C4-2B (cell line): ENCODE measurements at regions not wholly inside any gene's neighbourhood (a gene's known extent, or its start where the extent isn't known, plus 50 kb on each side); places are given as distances from the start of the nearest gene placed in this dataset.

Experiments
- ZFX ChIP-seq: fragments of 450-650 bp; IDR thresholded peaks from 2 replicates; pipeline ENCODE4 v1.6.1; 2017
- TF ChIP-seq, protein P1 (sequence below): fragments of 450-650 bp; conservative IDR thresholded peaks from 2 replicates; pipeline ENCODE4 v1.5.1; 2017; ENCODE audit warnings: mild to moderate bottlenecking

GRCh38 chr20:4073852-4074741, 58.7 kb upstream of the RNF24 start:
- TF ChIP-seq, protein P1, sequence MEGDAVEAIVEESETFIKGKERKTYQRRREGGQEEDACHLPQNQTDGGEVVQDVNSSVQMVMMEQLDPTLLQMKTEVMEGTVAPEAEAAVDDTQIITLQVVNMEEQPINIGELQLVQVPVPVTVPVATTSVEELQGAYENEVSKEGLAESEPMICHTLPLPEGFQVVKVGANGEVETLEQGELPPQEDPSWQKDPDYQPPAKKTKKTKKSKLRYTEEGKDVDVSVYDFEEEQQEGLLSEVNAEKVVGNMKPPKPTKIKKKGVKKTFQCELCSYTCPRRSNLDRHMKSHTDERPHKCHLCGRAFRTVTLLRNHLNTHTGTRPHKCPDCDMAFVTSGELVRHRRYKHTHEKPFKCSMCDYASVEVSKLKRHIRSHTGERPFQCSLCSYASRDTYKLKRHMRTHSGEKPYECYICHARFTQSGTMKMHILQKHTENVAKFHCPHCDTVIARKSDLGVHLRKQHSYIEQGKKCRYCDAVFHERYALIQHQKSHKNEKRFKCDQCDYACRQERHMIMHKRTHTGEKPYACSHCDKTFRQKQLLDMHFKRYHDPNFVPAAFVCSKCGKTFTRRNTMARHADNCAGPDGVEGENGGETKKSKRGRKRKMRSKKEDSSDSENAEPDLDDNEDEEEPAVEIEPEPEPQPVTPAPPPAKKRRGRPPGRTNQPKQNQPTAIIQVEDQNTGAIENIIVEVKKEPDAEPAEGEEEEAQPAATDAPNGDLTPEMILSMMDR: no peak
- TF ChIP-seq ZFX: no peak
